Activated T-helper 2 cell treated with anti-CD3 and anti-CD28 coated beads, Interferon-gamma antibody, Interleukin-2, Interleukin-4, amounts not matched to agents 10 μg/mL and 5 μg/mL and 100 μg/mL, durations not matched to agents 14 hours and 24 hours and 36 hours (primary cell): ENCODE measurements at regions not wholly inside any gene's neighbourhood (a gene's known extent, or its start where the extent isn't known, plus 50 kb on each side); places are given as distances from the start of the nearest gene placed in this dataset.
"Not testable (repeated sequence)": the region's sequence is repeated elsewhere in the genome, so short reads cannot be mapped to it uniquely, and the experiment has no call there.

Experiments
- DNase-seq: peaks from one replicate; pipeline ENCODE4 v3.0.0; 2021; ENCODE audit warnings: low spot score
- H3K27ac Mint-ChIP-seq: one replicate; pipeline ENCODE4 v1.8.0; 2021; ENCODE audit warnings: mixed read lengths
- H3K27me3 Mint-ChIP-seq: one replicate; pipeline ENCODE4 v1.8.0; 2021; ENCODE audit warnings: low read depth, mixed read lengths
- H3K36me3 Mint-ChIP-seq: one replicate; pipeline ENCODE4 v1.8.0; 2021; ENCODE audit warnings: low read depth, mixed read lengths
- H3K4me1 Mint-ChIP-seq: one replicate; pipeline ENCODE4 v1.8.0; 2021; ENCODE audit warnings: low read depth, mixed read lengths
- H3K4me3 Mint-ChIP-seq: one replicate; pipeline ENCODE4 v1.8.0; 2021; ENCODE audit warnings: low read depth, mild to moderate bottlenecking, moderate library complexity, mixed read lengths
- H3K9me3 Mint-ChIP-seq: one replicate; pipeline ENCODE4 v1.8.0; 2021; ENCODE audit warnings: mixed read lengths
- intact Hi-C: fragments of 100-400 bp; cut with micrococcal nuclease; formaldehyde crosslinking; loops from one replicate; pipeline ENCODE4 v1.15.1; 2023

DNA sequence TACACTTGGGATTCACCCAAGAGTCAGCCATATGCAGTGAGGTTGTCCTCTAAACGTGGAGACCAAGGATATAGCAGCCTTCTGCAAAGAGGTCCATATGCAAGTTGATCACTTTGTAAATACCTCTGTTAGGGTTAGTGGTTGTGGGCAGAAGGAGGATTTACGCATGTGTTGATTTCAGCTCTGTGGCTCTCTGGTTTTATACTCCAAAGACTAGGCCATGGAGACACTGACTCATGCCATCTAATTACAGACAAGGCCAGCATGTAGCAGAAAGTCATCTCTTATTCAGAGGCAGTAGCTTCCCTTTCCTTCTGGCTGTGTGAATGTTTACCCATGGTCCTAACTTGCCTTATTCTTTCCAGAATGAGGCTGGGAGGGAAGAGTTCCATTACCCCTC lies 140.9 kb upstream of the GOLGA6L4 start:
- not testable (repeated sequence) for H3K27ac Mint-ChIP-seq

DNA sequence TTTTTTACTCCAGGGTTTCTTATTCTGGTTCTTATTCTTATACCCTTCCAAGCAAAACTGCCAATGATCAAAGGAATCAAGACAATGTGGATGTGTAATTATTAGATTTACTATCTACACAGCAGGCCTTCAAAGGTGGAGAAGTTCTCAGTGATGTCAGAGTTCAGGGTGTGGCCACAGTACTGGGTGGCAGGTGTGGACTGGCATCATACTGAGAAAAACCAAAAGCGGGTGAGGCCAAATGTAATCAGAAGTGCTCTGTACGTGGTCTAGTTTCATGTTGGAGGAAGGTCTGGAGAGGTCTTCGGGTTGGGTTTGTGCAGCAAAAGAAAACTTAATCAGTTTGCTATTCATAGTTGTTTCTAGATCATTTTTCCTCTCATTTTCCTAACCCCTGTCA lies 138.5 kb upstream of the GOLGA6L4 start:
- H3K27me3 Mint-ChIP-seq, H3K4me3 Mint-ChIP-seq, intact Hi-C loops, DNase-seq, H3K4me1 Mint-ChIP-seq, H3K36me3 Mint-ChIP-seq, H3K9me3 Mint-ChIP-seq, H3K27ac Mint-ChIP-seq: not testable (repeated sequence)

More for the DNA sequence above, 140.9 kb upstream of the GOLGA6L4 start:
- H3K4me1 Mint-ChIP-seq, H3K36me3 Mint-ChIP-seq, H3K27me3 Mint-ChIP-seq, DNase-seq, intact Hi-C loops, H3K4me3 Mint-ChIP-seq, H3K9me3 Mint-ChIP-seq: not testable (repeated sequence)

DNA sequence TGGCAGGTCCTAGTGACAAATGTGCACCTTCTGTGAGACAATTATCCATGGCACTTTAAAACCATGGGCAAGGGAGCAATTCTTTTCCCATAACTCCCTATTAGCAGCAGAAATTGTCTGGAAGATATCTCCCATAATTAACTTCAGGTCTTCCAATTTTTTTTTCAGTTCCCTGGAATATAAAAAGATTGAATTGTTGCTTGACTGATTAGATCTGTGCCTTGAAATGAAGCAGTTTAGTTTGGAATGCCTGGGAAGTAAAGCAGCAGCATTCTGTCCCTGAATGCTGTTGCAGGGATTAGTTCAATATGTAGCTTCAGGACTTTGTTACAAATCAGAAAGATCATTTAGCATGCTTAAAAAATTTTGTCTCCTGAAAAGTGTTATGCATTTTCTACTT lies 137.0 kb upstream of the GOLGA6L4 start:
- intact Hi-C loops = no loop called here
- H3K36me3 Mint-ChIP-seq = no peaks in the 10 kb centered on the region
- peaks cover 2% of the 10 kb centered on the region for H3K27me3 Mint-ChIP-seq
- no peak overlapping the region for H3K27ac Mint-ChIP-seq
- H3K4me1 Mint-ChIP-seq = no peaks in the 10 kb centered on the region
- no peak for DNase-seq
- H3K4me3 Mint-ChIP-seq = no peak overlapping the region
- H3K9me3 Mint-ChIP-seq = no peaks in the 10 kb centered on the region

DNA sequence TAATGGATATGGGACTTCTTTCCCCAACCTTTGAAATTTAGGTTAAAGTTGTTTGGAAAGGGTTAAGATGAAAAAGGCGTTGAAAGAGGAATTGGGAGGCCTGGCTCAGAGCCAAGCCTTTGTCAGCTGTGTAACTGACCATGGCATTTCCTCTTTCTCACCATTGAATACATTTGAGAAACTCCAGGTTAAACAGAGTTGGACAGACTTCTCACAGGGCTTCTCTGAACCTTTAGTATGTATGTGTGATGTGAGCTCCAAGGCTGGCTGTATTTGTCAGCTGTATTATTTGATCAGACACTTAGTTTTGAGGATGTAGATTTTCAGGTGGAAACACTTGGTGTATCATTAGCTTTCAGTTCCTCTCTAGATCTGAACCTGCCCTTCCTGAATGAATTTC lies 136.4 kb upstream of the GOLGA6L4 start:
- H3K27me3 Mint-ChIP-seq = peaks cover 2% of the 10 kb centered on the region
- no peak for DNase-seq

DNA sequence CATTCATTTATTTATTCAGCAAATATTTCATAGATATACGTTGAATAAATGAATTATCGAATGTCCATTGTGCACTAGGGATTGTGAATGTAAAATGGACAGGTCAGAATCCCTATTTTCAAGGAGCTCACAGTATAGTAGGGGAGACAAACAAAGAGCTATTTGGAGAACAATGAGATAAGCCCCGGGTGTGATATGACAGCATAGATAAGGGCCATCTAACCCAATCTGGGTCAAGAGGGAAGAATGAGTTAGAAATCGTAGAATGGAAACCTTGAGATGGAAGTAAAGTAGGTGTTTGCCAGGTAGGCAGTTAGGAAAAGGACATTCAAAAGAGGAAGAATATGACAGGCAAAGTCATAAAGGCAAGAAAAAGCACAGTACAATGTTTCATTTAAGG lies 132.2 kb upstream of the GOLGA6L4 start:
- Mint-ChIP-seq H3K4me1 (no peaks in the 10 kb centered on the region), H3K4me3 (no peak overlapping the region), H3K9me3 (no peaks in the 10 kb centered on the region), H3K27me3 (peaks cover 2% of the 10 kb centered on the region), H3K36me3 (no peaks in the 10 kb centered on the region), H3K27ac (no peak overlapping the region)
- DNase-seq = no peak
- intact Hi-C loops = no loop called here

More for the DNA sequence above, 136.4 kb upstream of the GOLGA6L4 start:
- no peaks in the 10 kb centered on the region for H3K4me1 Mint-ChIP-seq
- no peak overlapping the region for H3K27ac Mint-ChIP-seq
- no peak overlapping the region for H3K4me3 Mint-ChIP-seq
- intact Hi-C loops = no loop called here
- H3K9me3 Mint-ChIP-seq = no peaks in the 10 kb centered on the region
- no peaks in the 10 kb centered on the region for H3K36me3 Mint-ChIP-seq

DNA sequence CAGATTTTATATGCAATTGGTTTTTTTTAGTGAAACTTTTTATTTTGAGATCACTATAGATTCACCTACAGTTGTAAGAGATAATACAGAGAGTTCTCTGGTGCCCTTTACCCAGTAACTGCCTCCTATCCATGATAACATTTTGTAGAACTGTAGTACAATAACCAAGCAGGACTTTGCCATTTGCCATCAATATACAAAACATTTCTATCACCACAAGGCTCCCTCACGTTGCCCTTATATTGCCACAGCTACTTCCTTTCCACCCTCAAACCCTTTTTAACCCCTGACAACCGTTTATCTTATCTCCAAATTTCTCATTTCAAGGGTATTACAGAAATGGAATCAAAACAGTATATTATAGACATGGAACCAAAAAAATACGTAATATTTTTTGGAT lies 130.7 kb upstream of the GOLGA6L4 start:
- peaks cover 5% of the 10 kb centered on the region for H3K27me3 Mint-ChIP-seq
- no peak overlapping the region for H3K4me3 Mint-ChIP-seq
- no peaks in the 10 kb centered on the region for H3K9me3 Mint-ChIP-seq
- DNase-seq = no peak
- no peak overlapping the region for H3K27ac Mint-ChIP-seq
- intact Hi-C loops = no loop called here
- H3K4me1 Mint-ChIP-seq = no peaks in the 10 kb centered on the region
- no peaks in the 10 kb centered on the region for H3K36me3 Mint-ChIP-seq

DNA sequence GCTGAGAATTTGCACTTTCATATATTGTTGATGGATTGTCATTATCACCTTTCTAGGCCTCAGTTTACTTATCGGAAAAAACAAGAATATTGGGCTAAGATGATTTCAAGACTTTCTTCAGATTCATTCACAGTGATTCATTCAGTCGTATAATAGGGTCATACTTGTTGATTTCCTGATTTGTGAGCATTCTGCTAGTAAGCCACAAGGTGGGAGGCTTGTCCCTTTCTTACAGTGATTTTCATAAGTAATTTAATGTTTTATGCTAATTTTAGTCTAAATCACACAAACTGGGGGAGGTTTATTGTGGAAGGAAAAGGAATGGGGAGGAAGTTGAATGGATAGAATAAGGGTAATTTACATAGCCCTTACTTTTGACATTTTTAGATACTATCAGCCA lies 126.8 kb upstream of the GOLGA6L4 start:
- Mint-ChIP-seq H3K9me3 (no peaks in the 10 kb centered on the region), H3K27me3 (peaks cover 5% of the 10 kb centered on the region), H3K4me1 (no peaks in the 10 kb centered on the region), H3K4me3 (no peak overlapping the region), H3K27ac (no peak overlapping the region), H3K36me3 (no peaks in the 10 kb centered on the region)
- no peak for DNase-seq
- intact Hi-C loops = no loop called here

DNA sequence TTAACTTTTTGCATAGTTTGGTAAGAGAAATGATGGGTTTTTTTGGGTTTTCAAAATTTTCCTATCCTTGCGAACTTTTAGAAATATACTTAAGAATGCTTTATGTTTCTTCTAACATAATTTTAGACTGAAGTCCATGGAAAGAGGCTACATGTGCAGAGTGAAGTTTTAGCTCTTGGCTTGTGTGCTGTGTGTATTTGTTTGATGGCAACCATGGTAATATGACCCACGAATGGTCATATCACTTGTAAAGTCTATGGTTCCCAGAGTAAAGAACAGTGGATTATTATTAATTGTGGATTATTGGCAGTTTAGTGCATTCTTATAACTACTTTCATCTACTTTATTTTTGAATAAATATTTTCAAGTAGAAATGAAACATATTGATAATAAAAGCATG lies 124.0 kb upstream of the GOLGA6L4 start:
- no peak for DNase-seq
- no peak overlapping the region for H3K4me3 Mint-ChIP-seq
- no peaks in the 10 kb centered on the region for H3K36me3 Mint-ChIP-seq
- no peaks in the 10 kb centered on the region for H3K9me3 Mint-ChIP-seq
- no peaks in the 10 kb centered on the region for H3K4me1 Mint-ChIP-seq
- intact Hi-C loops = no loop called here
- peaks cover 10% of the 10 kb centered on the region for H3K27me3 Mint-ChIP-seq
- no peak overlapping the region for H3K27ac Mint-ChIP-seq

DNA sequence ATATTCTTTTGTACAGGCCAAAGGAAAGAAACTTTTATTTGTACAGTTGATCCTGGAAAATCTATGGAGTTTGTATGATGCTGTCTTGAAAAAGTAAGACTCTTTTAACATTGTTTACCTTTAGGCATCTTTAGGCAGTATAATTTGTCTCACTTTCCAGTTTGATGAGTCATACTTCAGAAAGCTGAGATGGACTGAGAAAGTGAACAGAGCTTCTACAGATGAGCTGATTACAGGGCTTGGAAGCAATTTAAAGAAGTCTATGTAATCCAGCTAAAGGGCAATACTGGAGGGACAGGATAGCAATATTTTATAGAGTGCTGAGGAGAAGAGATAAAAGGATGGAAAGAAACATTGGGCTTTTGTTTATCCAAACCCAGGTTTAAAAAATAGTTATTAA lies 123.5 kb upstream of the GOLGA6L4 start:
- intact Hi-C loops = no loop called here
- no peak for DNase-seq
- H3K36me3 Mint-ChIP-seq = no peaks in the 10 kb centered on the region
- H3K4me3 Mint-ChIP-seq = no peak overlapping the region
- H3K27ac Mint-ChIP-seq = no peak overlapping the region
- no peaks in the 10 kb centered on the region for H3K4me1 Mint-ChIP-seq
- H3K9me3 Mint-ChIP-seq = no peaks in the 10 kb centered on the region
- peaks cover 10% of the 10 kb centered on the region for H3K27me3 Mint-ChIP-seq

DNA sequence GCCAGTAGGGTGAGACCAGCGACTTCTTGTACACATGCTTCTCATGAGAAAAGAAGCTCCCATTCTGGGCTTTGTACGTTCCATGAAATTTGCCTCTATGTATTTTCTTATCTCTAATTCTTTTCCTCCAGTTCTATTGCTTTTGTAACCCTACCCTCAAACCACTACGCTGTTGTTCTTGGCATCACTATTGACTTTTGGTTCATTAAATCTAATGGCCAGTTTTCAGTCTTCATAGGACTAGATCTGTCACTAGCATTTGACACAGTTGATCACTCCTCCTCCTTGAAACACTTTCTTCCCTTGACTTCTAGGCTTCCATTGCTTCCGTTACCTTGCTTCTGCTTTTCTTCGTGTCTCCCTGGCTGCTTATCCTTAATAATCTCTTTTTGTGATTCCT lies 121.7 kb upstream of the GOLGA6L4 start:
- H3K4me3 Mint-ChIP-seq = no peak overlapping the region
- H3K36me3 Mint-ChIP-seq = no peaks in the 10 kb centered on the region
- DNase-seq = no peak
- no peaks in the 10 kb centered on the region for H3K9me3 Mint-ChIP-seq
- intact Hi-C loops = no loop called here
- no peak overlapping the region for H3K27ac Mint-ChIP-seq
- H3K4me1 Mint-ChIP-seq = no peaks in the 10 kb centered on the region
- H3K27me3 Mint-ChIP-seq = peaks cover 15% of the 10 kb centered on the region

DNA sequence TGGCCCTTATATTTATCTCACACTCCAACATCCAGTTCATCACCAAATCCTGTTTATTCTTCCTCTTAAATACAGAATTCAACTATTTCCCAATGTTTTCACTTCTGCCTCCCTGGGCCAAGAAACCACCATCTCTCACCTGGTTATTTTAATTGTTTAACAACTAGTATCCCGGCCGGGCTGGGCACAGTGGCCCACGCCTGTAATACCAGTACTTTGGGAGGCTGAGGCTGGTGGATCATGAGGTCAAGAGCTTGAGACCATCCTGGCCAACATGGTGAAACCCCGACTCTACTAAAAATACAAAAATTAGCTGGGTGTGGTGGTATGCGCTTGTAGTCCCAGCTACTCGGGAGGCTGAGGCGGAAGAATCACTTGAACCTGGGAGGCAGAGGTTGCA lies 120.9 kb upstream of the GOLGA6L4 start:
- H3K4me3 Mint-ChIP-seq, H3K36me3 Mint-ChIP-seq, H3K27ac Mint-ChIP-seq, DNase-seq, H3K9me3 Mint-ChIP-seq, H3K4me1 Mint-ChIP-seq, intact Hi-C loops: not testable (repeated sequence)
- peaks cover 13% of the 10 kb centered on the region for H3K27me3 Mint-ChIP-seq

DNA sequence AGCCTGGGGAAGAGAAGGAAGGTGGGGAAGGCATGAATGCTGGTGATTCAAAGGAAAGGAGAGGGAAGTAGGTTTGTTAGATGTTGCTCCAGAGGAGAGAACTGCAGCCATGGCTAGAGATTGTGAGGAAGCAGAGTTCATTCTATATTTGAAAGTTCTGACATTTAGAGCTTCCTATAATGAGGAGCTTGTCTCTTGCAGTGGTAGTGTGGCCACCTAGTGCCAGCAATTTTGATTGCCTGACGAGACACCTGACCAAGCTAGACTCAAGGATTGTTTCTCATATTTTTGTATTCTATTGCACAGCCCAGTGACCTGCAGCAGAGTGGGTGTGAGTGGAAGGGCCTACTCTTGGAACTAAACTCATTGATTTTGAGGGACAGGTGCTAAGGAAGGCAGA lies 116.2 kb upstream of the GOLGA6L4 start:
- H3K27ac Mint-ChIP-seq, H3K9me3 Mint-ChIP-seq, DNase-seq, H3K27me3 Mint-ChIP-seq, H3K4me1 Mint-ChIP-seq, H3K4me3 Mint-ChIP-seq, intact Hi-C loops, H3K36me3 Mint-ChIP-seq: not testable (repeated sequence)

DNA sequence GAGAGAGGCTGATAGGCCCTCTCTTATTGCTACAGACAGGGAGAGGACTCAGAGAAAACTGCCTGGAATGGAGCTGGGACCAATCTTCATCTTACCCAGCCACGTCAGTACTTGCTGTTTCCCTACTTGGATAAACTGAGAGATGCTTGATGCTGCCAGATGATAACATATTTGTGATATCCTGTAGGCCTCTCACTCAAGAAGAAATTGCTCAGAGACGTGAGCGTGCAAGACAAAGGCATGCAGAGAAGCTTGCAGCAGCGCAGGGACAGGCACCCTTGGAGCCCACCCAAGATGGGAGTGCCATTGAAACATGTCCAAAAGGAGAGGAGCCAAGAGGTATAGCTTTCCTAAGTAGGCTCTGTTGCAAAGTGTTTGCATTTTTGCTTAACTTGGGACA lies 114.7 kb upstream of the GOLGA6L4 start:
- H3K9me3 Mint-ChIP-seq, intact Hi-C loops, H3K4me3 Mint-ChIP-seq, H3K4me1 Mint-ChIP-seq, H3K27ac Mint-ChIP-seq, H3K36me3 Mint-ChIP-seq, DNase-seq: not testable (repeated sequence)
- peaks cover 13% of the 10 kb centered on the region for H3K27me3 Mint-ChIP-seq

DNA sequence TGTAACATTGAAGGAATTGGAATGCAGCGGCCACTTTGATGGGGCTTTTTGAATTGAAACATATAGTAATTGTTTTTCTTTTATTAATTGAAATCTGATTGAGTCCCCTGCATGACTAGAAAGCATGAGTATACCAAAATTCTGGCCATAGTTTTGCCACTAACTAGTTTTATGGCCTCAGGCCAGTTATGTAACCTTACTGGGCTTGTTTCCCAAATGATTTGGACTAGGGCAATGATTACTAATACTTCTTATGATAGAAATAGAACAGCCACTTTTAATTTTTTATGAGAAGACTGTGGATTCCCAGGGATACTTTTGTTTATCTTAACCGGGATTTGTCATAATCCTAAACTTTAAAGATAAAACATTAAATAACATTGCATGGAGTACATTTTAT lies 106.9 kb upstream of the GOLGA6L4 start:
- H3K4me1 Mint-ChIP-seq, intact Hi-C loops, H3K9me3 Mint-ChIP-seq, H3K4me3 Mint-ChIP-seq, H3K27ac Mint-ChIP-seq, DNase-seq, H3K36me3 Mint-ChIP-seq: not testable (repeated sequence)
- H3K27me3 Mint-ChIP-seq = peaks cover 12% of the 10 kb centered on the region
